Motor neuron (in vitro differentiated cells): ENCODE measurements at regions not wholly inside any gene's neighbourhood (a gene's known extent, or its start where the extent isn't known, plus 50 kb on each side); places are given as distances from the start of the nearest gene placed in this dataset.
"Not testable (repeated sequence)": the region's sequence is repeated elsewhere in the genome, so short reads cannot be mapped to it uniquely, and the experiment has no call there.

Source experiments
- ATAC-seq, 8 experiments: fragments of 200-7000 bp; cut with Tn5 transposase; replicated peaks in 6 of 8; 2 replicates each; pipeline ENCODE4 v1.8.0; 2021; ENCODE audit warnings: mild to moderate bottlenecking in 8 of 8, moderate library complexity in 8 of 8
- H3K27ac ChIP-seq, 2 donors: fragments of 250-450 bp; sonication (Bioruptor Pico); 2 replicates each; pipeline ENCODE4 v1.9.0; 2021; ENCODE audit warnings: antibody characterized with exemption in 2 of 2, mild to moderate bottlenecking in 2 of 2, moderate library complexity in 1 of 2
- H3K4me1 ChIP-seq, 2 donors: fragments of 250-450 bp; sonication (Bioruptor Pico); replicated peaks in 1 of 2; 2 replicates each; pipeline ENCODE4 v1.6.1; 2021; ENCODE audit warnings: antibody characterized with exemption in 2 of 2, mild to moderate bottlenecking in 2 of 2, moderate library complexity in 1 of 2
- H3K4me3 ChIP-seq, 5 donors: fragments of 250-450 bp; sonication (Bioruptor Pico); 2 replicates each; pipeline ENCODE4 v1.9.0; 2021; ENCODE audit warnings: antibody characterized with exemption in 5 of 5, mild to moderate bottlenecking in 5 of 5, moderate library complexity in 4 of 5
- WGBS, 10 experiments: fragments of 450-650 bp; shearing (Covaris generic); methylation state at CpG; one replicate each; pipeline ENCODE4 v1.0.0; 2022; 5-methylcytosine and 5-hydroxymethylcytosine counted together
- in situ Hi-C, 9 experiments: fragments of 400-800 bp; cut with MboI; loops; one replicate each; pipeline ENCODE4 v1.15.0; 2021; ENCODE audit warnings: low sequenced_read_pairs in 9 of 9, low pct_unique_long_range_greater_than_20kb in 2 of 9; ENCODE audit not compliant: unreplicated experiment in 9 of 9

DNA sequence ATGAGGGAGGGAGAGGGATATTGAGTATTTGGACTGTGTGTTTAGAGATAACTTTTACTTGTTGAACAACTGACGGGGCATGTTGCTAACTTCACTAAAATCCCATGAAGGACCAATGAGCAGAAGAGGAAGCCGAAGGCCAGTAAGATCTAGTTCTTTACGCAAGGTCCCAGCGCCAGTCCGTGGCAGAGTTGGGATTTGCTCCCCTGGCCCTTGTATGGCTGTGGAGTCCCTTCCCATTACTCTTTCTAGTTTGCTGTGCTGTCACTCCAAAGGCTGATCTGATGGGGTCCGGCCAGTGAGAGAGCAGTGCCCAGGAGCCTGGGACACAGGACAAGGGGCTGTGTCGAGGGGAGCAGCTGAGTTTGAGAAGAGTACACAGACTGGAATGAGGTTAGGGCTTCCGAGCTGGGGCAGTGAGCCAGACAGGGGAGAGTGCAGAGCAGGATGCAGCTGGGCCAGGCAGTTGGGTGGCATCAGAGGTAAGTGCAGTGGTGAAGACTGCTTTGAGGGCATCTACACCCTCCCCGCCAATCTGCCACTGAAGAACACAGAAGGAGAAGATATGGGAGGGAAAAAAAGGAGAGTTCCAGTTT lies 692.9 kb upstream of the HS6ST1 start:
- H3K4me1 ChIP-seq, result peaks cover 12 to 26% of the 10 kb centered on the region in 2 donors
- ATAC-seq, result peak in 1 of 8 experiments; percentile 18
- in situ Hi-C loops, result no loop called here
- no peak overlapping the region for H3K27ac ChIP-seq
- no peak overlapping the region for H3K4me3 ChIP-seq
- WGBS, 10 experiments, result 52 to 100% (median 85%) methylated on average over 1 to 7 of the region's 9 CpGs; no CpG with 5 or more reads in 2 of the 10 experiments

DNA sequence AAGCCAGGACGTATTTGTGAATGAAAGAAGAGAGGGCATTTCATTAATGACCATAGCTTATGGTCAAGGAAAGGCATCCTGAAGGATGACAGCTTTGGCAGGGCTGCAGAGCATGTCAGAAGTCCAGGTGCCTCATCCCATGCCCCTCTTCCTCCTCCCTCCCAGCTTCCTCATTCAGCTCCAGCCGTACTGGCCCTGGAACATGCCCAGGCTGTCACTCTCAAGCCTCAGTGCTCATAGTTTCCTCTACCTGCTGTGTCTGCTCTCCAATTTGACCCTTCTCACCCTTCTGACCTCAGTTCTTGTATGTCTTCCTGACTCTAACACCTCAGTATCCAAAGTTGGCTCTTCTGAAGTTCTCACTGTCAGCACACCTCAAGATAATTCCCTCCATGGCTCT lies 695.8 kb upstream of the HS6ST1 start:
- Histone ChIP-seq H3K4me1 (peaks cover 11 to 24% of the 10 kb centered on the region in 2 donors), H3K27ac (no peak overlapping the region), H3K4me3 (no peak overlapping the region)
- no peak for ATAC-seq
- in situ Hi-C loops, result no loop called here
- whole genome bisulfite sequencing, 10 experiments, result 12 to 100% (median 78%) methylated on average over 1 to 2 of the region's 2 CpGs; no CpG with 5 or more reads in 2 of the 10 experiments

DNA sequence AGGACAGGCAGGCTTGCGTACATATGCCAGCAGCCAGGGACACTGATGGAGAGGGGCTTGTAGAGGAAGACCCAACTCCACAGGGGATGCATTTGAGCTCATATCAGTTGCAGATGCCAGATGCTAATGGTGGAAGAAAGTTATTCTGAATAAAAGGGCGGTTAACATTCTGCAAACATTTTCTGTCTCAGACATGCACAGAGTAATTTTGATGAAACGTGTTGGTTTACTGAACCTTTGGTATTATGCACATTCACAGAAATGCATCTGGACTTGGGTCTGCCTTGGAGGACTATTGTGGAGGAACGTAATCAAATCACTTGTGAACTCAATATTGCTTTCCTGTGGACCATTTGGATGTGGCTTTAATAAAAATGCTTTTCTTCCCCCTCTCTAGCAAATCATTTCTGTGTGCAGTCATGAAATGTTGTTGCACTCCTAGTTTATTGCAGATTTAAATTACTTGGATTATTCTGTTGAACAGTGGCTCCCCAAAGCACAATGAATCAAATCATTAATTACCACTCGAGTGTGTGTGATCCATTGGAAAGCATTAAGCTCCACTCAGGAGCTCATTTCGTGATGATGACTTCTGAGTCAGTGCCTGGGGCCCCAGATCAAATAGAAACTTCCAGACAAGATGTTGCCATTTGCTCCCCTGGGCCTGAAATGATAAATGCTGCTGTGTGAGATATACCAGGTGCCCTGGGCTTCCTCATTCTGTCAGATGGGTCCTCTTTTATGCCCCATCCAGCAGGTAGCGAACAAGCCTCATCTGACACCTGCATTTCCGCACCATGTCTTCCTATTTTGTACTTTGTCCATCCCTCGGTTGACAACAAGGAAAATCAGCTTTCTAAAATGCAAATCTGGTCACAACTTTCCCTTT lies 697.0 kb upstream of the HS6ST1 start:
- peak; percentile 52 to 98 (median 92) for ATAC-seq
- in situ Hi-C loops, result no loop called here
- WGBS, 10 experiments, result 23 to 100% (median 47%) methylated on average over 1 to 7 of the region's 9 CpGs
- peak overlapping the region; percentile 27 to 53 for H3K27ac ChIP-seq
- no peak overlapping the region for H3K4me3 ChIP-seq
- H3K4me1 ChIP-seq, result peaks cover 11 to 24% of the 10 kb centered on the region in 2 donors

DNA sequence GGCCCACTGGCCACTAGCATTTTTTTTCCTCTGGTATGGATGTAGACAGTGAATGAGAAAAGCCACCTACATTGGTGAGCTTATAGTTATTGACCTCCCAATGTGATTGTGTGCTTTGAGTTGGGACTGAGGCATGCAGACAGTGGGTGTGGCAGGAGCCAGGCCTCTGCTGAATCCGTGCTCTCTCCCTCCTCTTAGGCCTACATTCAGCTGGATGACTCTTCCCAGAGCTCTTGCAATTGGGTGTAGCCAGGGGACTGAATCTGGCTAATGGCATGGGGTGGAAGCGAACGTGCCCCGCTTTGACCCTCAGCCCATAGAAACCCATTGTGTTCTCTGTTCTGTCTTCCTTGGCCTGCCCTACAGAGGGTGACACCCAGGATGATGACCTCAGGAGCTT lies 698.3 kb upstream of the HS6ST1 start:
- H3K27ac ChIP-seq, result no peak overlapping the region
- no peak overlapping the region for H3K4me3 ChIP-seq
- WGBS, 10 experiments, result 30 to 100% (median 60%) methylated on average over 1 to 4 of the region's 4 CpGs; no CpG with 5 or more reads in 5 of the 10 experiments
- in situ Hi-C loops, result no loop called here
- peak in 3 of 8 experiments; percentile 20 to 86 (median 79) for ATAC-seq
- H3K4me1 ChIP-seq, result peaks cover 11 to 24% of the 10 kb centered on the region in 2 donors

DNA sequence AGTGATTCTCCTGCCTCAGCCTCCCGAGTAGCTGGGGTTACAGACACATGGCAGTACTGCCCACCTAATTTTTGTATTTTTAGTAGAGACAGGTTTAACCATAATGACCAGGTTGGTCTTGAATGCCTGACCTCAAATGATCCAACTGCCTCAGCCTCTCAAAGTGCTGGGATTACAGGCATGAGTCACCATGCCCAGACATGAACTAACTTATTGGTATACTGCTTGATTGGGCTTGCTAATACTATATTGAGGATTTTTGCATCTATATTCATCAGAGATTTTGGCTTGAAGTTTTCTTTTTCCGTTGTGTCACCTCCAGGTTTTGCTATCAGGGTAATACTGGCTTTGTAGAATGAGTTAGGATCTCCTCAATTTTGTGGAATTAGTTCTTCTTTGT lies 706.1 kb upstream of the HS6ST1 start:
- Histone ChIP-seq H3K4me3 (no peak overlapping the region), H3K4me1 (no peaks in the 10 kb centered on the region), H3K27ac (no peak overlapping the region)
- no peak for ATAC-seq
- 0 to 89% (median 28%) methylated on average over 1 to 2 of the region's 2 CpGs; no CpG with 5 or more reads in 2 of the 10 experiments for whole genome bisulfite sequencing, 10 experiments
- in situ Hi-C loops, result no loop called here

DNA sequence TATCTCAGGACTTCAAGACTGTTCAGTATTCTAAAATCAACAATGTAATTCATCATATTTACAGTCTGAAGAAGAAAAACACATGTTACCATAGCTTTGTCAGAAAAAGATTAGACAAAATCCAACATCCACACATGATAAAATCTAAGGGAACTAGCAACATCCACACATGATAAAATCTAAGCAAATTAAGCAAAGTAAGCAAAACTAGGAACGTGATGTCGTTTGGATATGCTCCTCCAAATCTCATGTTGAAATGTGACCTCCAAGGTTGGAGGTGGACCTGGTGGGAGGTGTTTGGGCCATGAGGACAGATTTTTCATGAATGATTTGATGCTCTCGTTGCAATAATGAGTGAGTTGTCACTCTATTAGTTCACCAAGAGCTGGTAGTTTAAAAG lies 717.3 kb upstream of the HS6ST1 start:
- WGBS, 10 experiments, result 5 to 100% (median 57%) methylated on average over 1 to 3 of the region's 3 CpGs; no CpG with 5 or more reads in 3 of the 10 experiments
- in situ Hi-C loops, result no loop called here
- Histone ChIP-seq H3K4me3 (no peak overlapping the region), H3K27ac (no peak overlapping the region), H3K4me1 (no peaks in the 10 kb centered on the region)
- no peak for ATAC-seq

DNA sequence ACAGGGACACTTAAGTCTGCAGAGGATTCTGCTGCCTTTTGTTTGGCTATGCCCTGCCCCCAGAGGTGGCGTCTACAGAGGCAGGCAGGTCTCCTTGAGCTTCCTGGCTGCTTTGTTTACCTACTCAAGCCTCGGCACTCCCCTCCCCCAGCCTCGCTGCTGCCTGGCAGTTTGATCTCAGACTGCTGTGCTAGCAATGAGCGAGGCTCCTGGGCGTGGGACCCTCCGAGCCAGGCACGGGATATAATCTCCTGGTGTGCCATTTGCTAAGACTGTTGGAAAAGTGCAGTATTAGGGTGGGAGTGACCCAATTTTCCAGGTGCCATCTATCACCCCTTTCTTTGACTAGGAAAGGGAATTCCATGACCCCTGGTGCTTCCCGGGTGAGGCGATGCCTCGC lies 725.0 kb upstream of the HS6ST1 start:
- WGBS, 10 experiments, result 50 to 100% (median 75%) methylated on average over 2 to 8 of the region's 10 CpGs; no CpG with 5 or more reads in 6 of the 10 experiments
- ATAC-seq, H3K4me1 ChIP-seq: not testable (repeated sequence)

DNA sequence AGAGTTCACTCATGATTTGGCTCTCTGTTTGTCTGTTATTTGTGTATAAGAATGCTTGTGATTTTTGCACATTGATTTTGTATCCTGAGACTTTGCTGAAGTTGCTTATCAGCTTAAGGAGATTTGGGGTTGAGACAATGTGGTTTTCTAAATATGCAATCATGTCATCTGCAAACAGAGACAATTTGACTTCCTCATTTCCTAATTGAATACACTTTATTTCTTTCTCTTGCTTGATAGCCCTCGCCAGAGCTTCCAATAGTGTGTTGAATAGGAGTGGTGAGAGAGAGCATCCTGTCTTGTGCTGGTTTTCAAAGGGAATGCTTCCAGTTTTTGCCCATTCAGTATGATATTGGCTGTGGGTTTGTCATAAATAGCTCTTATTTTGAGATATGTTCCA lies 727.8 kb upstream of the HS6ST1 start:
- not testable (repeated sequence) for H3K27ac ChIP-seq, ATAC-seq
- 0 to 80% (median 44%) methylated on average over 1 of the region's 1 CpG; no CpG with 5 or more reads in 5 of the 10 experiments for WGBS, 10 experiments

More for the DNA sequence above, 725.0 kb upstream of the HS6ST1 start:
- H3K27ac ChIP-seq, in situ Hi-C loops, H3K4me3 ChIP-seq: not testable (repeated sequence)

DNA sequence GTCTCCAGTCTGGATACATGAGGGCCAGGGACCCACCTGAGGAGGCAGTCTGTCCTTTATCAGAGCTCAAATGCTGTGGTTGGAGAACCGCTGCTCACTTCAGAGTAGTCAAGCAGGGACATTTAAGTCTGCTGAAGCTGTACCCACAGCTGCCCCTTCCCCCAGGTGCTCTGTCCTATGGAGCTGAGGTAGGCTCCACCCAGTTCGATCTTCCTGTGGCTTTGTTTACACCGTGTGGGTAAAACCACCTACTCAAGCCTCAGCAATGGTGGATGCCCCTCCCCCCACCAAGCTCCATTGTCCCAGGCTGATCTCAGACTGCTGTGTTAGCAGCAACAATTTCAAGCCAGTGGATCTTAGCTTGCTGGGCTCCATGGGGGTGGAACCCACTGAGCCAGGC lies 731.4 kb upstream of the HS6ST1 start:
- ATAC-seq, result no peak
- Histone ChIP-seq H3K4me3 (no peak overlapping the region), H3K27ac (no peak overlapping the region), H3K4me1 (no peaks in the 10 kb centered on the region)
- in situ Hi-C loops, result no loop called here
- 0 to 71% (median 0%) methylated on average over 2 of the region's 3 CpGs; no CpG with 5 or more reads in 7 of the 10 experiments for WGBS, 10 experiments

More for the DNA sequence above, 727.8 kb upstream of the HS6ST1 start:
- H3K4me3 ChIP-seq, in situ Hi-C loops, H3K4me1 ChIP-seq: not testable (repeated sequence)

DNA sequence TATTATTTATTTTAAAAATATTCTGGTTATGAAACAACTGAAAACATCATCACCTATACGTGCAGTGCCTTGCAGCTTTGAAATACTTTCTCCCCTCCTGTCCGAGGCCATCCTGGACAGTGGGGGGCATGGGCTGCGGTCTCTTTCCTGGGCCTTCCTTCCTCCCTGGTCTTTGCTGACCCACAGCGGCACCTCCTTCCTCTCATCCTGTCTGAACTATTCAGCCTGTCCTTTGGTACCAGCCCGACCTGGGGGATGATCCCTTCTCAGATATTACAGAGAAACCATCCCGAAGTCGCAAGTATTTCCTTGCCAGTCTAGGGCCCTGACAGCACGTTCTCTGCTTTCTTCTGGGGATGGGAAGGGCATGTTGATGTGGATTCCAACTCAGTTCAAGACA lies 736.6 kb upstream of the HS6ST1 start:
- Histone ChIP-seq H3K27ac (no peak overlapping the region), H3K4me3 (no peak overlapping the region), H3K4me1 (peaks cover 4 to 9% of the 10 kb centered on the region in 2 donors)
- in situ Hi-C loops, result no loop called here
- WGBS, 10 experiments, result 44 to 100% (median 83%) methylated on average over 1 to 8 of the region's 8 CpGs; no CpG with 5 or more reads in 1 of the 10 experiments
- no peak for ATAC-seq

DNA sequence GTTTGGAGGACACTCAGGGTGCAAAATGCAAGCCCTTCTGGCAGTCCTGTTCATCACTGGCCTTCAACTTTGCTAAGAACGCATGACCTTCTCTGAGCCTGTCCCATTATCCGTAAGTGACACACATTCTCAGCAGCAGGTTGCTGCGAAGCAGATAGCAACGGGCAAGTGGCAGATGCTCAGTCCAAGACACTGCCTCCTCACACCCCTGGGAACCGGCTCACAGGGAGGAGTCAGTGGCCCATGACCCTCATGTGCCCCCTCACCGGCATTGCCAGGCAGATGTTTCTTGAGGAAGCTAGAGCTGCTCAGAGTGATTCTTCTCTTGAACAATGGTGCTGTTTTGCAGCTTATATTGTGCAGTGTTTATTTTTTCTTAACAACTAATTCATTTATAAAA lies 737.2 kb upstream of the HS6ST1 start:
- ATAC-seq, result peak in 4 of 8 experiments; percentile 19 to 70 (median 30)
- Histone ChIP-seq H3K27ac (no peak overlapping the region), H3K4me1 (peaks cover 4 to 9% of the 10 kb centered on the region in 2 donors), H3K4me3 (no peak overlapping the region)
- in situ Hi-C loops, result no loop called here
- WGBS, 10 experiments, result 17 to 95% (median 60%) methylated on average over 1 to 6 of the region's 6 CpGs; no CpG with 5 or more reads in 1 of the 10 experiments

DNA sequence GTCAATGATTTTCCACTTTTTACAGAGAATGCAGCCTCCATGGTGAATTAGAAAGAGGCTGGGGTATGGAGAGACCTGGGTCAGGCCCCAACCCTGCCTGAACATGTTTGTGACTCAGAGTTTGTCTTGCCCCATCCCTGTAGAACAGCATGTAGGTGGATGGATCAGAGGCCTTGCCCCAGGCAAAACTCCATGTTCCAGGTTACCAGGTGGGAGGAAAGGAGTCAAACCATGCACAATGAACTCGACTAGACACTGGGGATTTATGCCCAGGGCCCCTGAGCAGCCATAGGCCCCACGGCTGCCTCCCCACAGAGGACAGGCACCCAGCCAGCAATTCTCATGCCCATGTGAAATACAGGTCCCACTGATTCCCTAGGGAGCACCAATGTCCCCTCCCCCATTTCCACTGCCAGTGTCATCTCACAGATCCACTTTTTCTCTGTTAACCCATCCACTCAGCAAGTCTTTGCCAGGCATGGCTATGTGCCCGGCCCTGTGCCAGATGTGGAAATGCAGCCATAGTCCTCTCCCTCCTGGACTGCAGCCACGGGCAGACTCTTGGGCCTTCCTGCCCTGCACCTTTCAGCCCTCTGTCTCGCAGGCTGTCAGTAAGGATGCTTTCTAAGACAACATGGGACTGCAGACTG lies 737.8 kb upstream of the HS6ST1 start:
- in situ Hi-C loops, result no loop called here
- Histone ChIP-seq H3K4me1 (peaks cover 4 to 9% of the 10 kb centered on the region in 2 donors), H3K27ac (no peak overlapping the region), H3K4me3 (no peak overlapping the region)
- ATAC-seq, result no peak
- 18 to 92% (median 52%) methylated on average over 1 to 4 of the region's 5 CpGs; no CpG with 5 or more reads in 6 of the 10 experiments for WGBS, 10 experiments

DNA sequence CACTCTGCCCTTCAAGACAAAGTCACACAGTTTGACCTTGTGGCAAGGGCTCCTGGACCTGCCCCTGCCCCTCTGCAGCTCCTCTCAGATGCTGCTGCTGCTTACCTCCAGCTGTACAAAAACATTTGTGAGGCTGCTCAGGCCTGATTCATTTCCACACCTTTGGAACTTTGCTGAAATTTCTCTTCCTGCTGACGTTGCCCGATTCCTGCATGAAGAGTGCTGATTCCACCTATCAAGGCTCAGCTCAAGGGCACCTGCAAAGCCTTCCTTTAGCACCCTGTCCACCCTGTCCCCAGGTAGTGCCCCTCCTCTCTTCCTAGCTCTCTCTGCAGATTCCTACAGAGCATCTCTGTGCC lies 738.3 kb upstream of the HS6ST1 start:
- Histone ChIP-seq H3K27ac (no peak overlapping the region), H3K4me1 (peaks cover 4 to 9% of the 10 kb centered on the region in 2 donors), H3K4me3 (no peak overlapping the region)
- in situ Hi-C loops, result no loop called here
- ATAC-seq, result no peak
- WGBS, 10 experiments, result 0 to 100% (median 58%) methylated on average over 1 to 2 of the region's 2 CpGs; no CpG with 5 or more reads in 6 of the 10 experiments
